ENCODE measurements at regions not wholly inside any gene's neighbourhood (a gene's known extent, or its start where the extent isn't known, plus 50 kb on each side); places are given as distances from the start of the nearest gene placed in this dataset.

- TF ChIP-seq EP300 (IDR thresholded peaks at IDR 0.05) (no peak), POLR2A (IDR thresholded peaks at IDR 0.05) (no peak), POLR2AphosphoS5 (IDR thresholded peaks at IDR 0.05) (no peak), CTCF (IDR thresholded peaks at IDR 0.05) (no peak)
- H3K27me3 ChIP-seq = peaks cover 50% of the 10 kb centered on the region
- no peaks in the 10 kb centered on the region for H3K9me3 ChIP-seq
- no peaks in the 10 kb centered on the region for H3K36me3 ChIP-seq
- no peak overlapping the region for H3K4me3 ChIP-seq
- 47 to 59% methylated on average over 4 of the region's 6 CpGs for WGBS, 2 donors (ENCODE audit: low coverage in 1 of 2)
- no peaks in the 10 kb centered on the region for H3K4me1 ChIP-seq
- no peak overlapping the region for H3K27ac ChIP-seq
- ATAC-seq = no peak
These were observed 466.7 kb upstream of the B3GAT1 start for GRCh38 chr11:134878785-134879184.

- H3K36me3 ChIP-seq = no peaks in the 10 kb centered on the region
- no peak overlapping the region for H3K4me3 ChIP-seq
- TF ChIP-seq POLR2AphosphoS5 (IDR thresholded peaks at IDR 0.05) = no peak
- no peak for TF ChIP-seq EP300 (IDR thresholded peaks at IDR 0.05)
- no peak for TF ChIP-seq POLR2A (IDR thresholded peaks at IDR 0.05)
- TF ChIP-seq CTCF (IDR thresholded peaks at IDR 0.05) = no peak
- H3K4me1 ChIP-seq = no peaks in the 10 kb centered on the region
- 76 to 82% methylated on average over 2 to 8 of the region's 8 CpGs for WGBS, 2 donors (ENCODE audit: low coverage in 1 of 2)
- no peak for ATAC-seq
- H3K27ac ChIP-seq = no peak overlapping the region
- peaks cover 35% of the 10 kb centered on the region for H3K27me3 ChIP-seq
- H3K9me3 ChIP-seq = no peaks in the 10 kb centered on the region
These were observed 464.2 kb upstream of the B3GAT1 start for GRCh38 chr11:134876226-134876625.

DNA sequence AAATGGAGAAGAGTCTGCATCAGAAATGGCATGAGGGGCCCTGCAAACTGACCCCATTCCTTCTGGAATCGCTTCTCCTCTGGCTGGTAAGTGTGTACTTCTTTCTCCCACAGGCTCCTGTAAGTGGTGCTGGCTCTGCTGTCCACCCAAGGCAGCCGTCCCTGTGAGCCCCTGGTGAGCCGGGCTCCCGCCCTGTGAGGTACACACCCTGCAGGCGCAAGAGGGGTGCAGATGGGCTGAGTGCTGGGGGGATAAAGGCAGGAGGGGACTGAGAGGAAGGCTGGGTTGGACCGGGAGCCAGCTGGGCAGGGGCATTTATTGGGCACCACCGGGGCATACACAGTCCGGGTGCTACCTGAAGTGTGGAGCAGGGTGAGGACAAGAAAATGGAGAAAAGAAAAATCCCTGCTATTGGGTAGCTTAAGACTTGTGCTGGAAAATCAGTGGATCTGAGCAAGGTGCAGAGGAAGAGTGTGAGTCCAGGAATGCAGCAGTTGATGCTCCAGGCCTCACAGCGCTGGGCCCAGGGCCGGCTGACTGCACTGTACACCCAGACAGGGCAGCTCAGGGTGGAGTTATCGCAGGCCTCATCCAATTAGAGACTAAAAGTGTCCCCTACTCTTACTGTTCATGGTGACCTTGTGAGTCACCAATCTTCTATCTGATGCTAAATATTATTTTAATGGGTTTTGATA is 455.1 kb upstream of the B3GAT1 start:
- peaks cover 11% of the 10 kb centered on the region for H3K27me3 ChIP-seq
- 66 to 83% methylated on average over 2 to 4 of the region's 11 CpGs for WGBS, 2 donors (ENCODE audit: low coverage in 1 of 2)
- no peak for ATAC-seq
- no peaks in the 10 kb centered on the region for H3K4me1 ChIP-seq
- H3K27ac ChIP-seq = no peak overlapping the region
- H3K36me3 ChIP-seq = no peaks in the 10 kb centered on the region
- H3K4me3 ChIP-seq = no peak overlapping the region
- no peak for TF ChIP-seq POLR2A (IDR thresholded peaks at IDR 0.05)
- no peak for TF ChIP-seq EP300 (IDR thresholded peaks at IDR 0.05)
- no peak for TF ChIP-seq CTCF (IDR thresholded peaks at IDR 0.05)
- TF ChIP-seq POLR2AphosphoS5 (IDR thresholded peaks at IDR 0.05) = no peak
- H3K9me3 ChIP-seq = no peaks in the 10 kb centered on the region

GRCh38 chr11:134866215-134866614 is 454.2 kb upstream of the B3GAT1 start:
- Histone ChIP-seq H3K4me3 (no peak overlapping the region), H3K4me1 (no peaks in the 10 kb centered on the region), H3K27me3 (peaks cover 11% of the 10 kb centered on the region), H3K9me3 (no peaks in the 10 kb centered on the region), H3K36me3 (no peaks in the 10 kb centered on the region), H3K27ac (no peak overlapping the region)
- no peak for ATAC-seq
- TF ChIP-seq POLR2AphosphoS5 (IDR thresholded peaks at IDR 0.05) = no peak
- WGBS, 2 donors (ENCODE audit: low coverage in 1 of 2) = 60 to 95% methylated on average over 1 to 4 of the region's 6 CpGs

DNA sequence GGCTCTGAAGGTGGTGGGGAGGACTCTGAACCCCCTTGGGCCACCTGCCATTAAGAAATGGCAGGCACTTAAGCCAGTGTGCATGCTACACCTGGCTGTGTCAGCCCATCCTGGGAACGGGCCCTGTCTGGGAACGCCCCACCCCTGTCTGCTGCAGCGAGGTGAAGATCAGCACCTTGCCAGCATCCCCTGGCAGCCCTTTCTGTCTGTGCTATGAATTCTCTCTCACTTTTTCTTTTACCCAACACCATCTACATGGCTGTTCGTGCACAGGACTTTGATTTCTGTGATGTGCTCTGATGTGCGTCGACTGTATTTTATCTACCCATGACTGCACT is 452.9 kb upstream of the B3GAT1 start:
- no peak for ATAC-seq
- Histone ChIP-seq H3K9me3 (no peaks in the 10 kb centered on the region), H3K27ac (no peak overlapping the region), H3K4me3 (no peak overlapping the region), H3K27me3 (peaks cover 11% of the 10 kb centered on the region), H3K4me1 (no peaks in the 10 kb centered on the region), H3K36me3 (no peaks in the 10 kb centered on the region)
- 75 to 89% methylated on average over 3 of the region's 6 CpGs for WGBS, 2 donors (ENCODE audit: low coverage in 1 of 2)
- no peak for TF ChIP-seq EP300 (IDR thresholded peaks at IDR 0.05)
- no peak for TF ChIP-seq POLR2AphosphoS5 (IDR thresholded peaks at IDR 0.05)
- no peak for TF ChIP-seq POLR2A (IDR thresholded peaks at IDR 0.05)
- no peak for TF ChIP-seq CTCF (IDR thresholded peaks at IDR 0.05)
